HG02885 (cell line): ENCODE measurements at regions not wholly inside any gene's neighbourhood (a gene's known extent, or its start where the extent isn't known, plus 50 kb on each side); places are given as distances from the start of the nearest gene placed in this dataset.

Source experiments
- ATAC-seq: cut with Tn5 transposase; IDR thresholded peaks from one replicate; pipeline ENCODE4 v1.9.1; 2021; ENCODE audit warnings: mild to moderate bottlenecking; ENCODE audit not compliant: unreplicated experiment, poor library complexity

- ATAC-seq, result no peak
Measured at GRCh38 chr10:3451516-3452172, 279.1 kb upstream of the PITRM1 start.

GRCh38 chr10:3446221-3446620 lies 273.6 kb upstream of the PITRM1 start:
- ATAC-seq, result no peak

GRCh38 chr10:3445648-3446047 lies 273.1 kb upstream of the PITRM1 start:
- no peak for ATAC-seq

GRCh38 chr10:3442451-3442990 lies 269.9 kb upstream of the PITRM1 start:
- ATAC-seq, result no peak

- no peak for ATAC-seq
Measured at GRCh38 chr10:3439183-3439582, 266.6 kb upstream of the PITRM1 start.

GRCh38 chr10:3438606-3439005 lies 266.0 kb upstream of the PITRM1 start:
- no peak for ATAC-seq

- ATAC-seq, result no peak
Measured at GRCh38 chr10:3435671-3436070, 263.1 kb upstream of the PITRM1 start.

GRCh38 chr10:3433988-3434387 lies 261.4 kb upstream of the PITRM1 start:
- no peak for ATAC-seq

GRCh38 chr10:3433131-3433530 lies 260.5 kb upstream of the PITRM1 start:
- no peak for ATAC-seq

GRCh38 chr10:3432081-3432825 lies 259.7 kb upstream of the PITRM1 start:
- ATAC-seq, result no peak

- no peak for ATAC-seq
Measured at GRCh38 chr10:3430501-3430900, 257.9 kb upstream of the PITRM1 start.

- no peak for ATAC-seq
Measured at GRCh38 chr10:3429676-3430075, 257.1 kb upstream of the PITRM1 start.

GRCh38 chr10:3428826-3429225 lies 256.2 kb upstream of the PITRM1 start:
- ATAC-seq, result no peak

GRCh38 chr10:3427950-3428354 lies 255.4 kb upstream of the PITRM1 start:
- ATAC-seq, result no peak

- ATAC-seq, result no peak
Measured at GRCh38 chr10:3427347-3427746, 254.8 kb upstream of the PITRM1 start.

- ATAC-seq, result no peak
Measured at GRCh38 chr10:3426190-3426845, 253.7 kb upstream of the PITRM1 start.

- ATAC-seq, result no peak
Measured at GRCh38 chr10:3425716-3426115, 253.1 kb upstream of the PITRM1 start.

GRCh38 chr10:3425261-3425660 lies 252.7 kb upstream of the PITRM1 start:
- ATAC-seq, result no peak

- no peak for ATAC-seq
Measured at GRCh38 chr10:3424111-3424851, 251.7 kb upstream of the PITRM1 start.

GRCh38 chr10:3423384-3423783 lies 250.8 kb upstream of the PITRM1 start:
- ATAC-seq, result no peak

- no peak for ATAC-seq
Measured at GRCh38 chr10:3422282-3422681, 249.7 kb upstream of the PITRM1 start.
